ENCODE measurements at regions not wholly inside any gene's neighbourhood (a gene's known extent, or its start where the extent isn't known, plus 50 kb on each side); places are given as distances from the start of the nearest gene placed in this dataset.
A peak's percentile ranks its signal among the peaks of the same experiment; 100 is the strongest.
"Not testable (repeated sequence)": the region's sequence is repeated elsewhere in the genome, so short reads cannot be mapped to it uniquely, and the experiment has no call there.

DNA sequence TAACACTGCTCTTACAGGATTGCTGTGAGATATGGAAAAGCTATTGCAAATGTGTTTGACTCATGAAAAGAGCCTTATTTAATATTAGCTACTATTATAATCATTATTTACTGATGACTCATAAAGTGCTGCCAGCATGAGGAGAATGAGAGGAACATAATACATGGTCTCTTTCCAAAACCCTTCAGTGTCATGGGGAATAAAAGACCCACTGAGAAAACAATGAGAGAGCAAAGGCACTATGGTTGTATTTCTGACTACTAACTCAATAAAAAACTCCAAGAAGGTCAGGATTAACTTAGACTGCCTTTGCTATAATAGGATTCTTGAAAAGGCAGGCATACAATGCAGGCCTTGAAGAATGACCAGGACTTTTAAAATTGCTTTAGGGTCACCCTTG is 633.5 kb downstream of the DTWD2 start:
- DNase-seq (ENCODE audit: low read depth): no peak
- TF ChIP-seq, protein P1, sequence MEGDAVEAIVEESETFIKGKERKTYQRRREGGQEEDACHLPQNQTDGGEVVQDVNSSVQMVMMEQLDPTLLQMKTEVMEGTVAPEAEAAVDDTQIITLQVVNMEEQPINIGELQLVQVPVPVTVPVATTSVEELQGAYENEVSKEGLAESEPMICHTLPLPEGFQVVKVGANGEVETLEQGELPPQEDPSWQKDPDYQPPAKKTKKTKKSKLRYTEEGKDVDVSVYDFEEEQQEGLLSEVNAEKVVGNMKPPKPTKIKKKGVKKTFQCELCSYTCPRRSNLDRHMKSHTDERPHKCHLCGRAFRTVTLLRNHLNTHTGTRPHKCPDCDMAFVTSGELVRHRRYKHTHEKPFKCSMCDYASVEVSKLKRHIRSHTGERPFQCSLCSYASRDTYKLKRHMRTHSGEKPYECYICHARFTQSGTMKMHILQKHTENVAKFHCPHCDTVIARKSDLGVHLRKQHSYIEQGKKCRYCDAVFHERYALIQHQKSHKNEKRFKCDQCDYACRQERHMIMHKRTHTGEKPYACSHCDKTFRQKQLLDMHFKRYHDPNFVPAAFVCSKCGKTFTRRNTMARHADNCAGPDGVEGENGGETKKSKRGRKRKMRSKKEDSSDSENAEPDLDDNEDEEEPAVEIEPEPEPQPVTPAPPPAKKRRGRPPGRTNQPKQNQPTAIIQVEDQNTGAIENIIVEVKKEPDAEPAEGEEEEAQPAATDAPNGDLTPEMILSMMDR (IDR thresholded peaks at IDR 0.05; ENCODE audit: insufficient read depth, low read length, poor library complexity, severe bottlenecking): no peak
- H3K27me3 ChIP-seq (ENCODE audit: control insufficient read depth, insufficient read depth, low read length): no peaks in the 10 kb centered on the region
- H3K4me3 ChIP-seq (ENCODE audit: low read depth, low read length): no peak overlapping the region
- H3K36me3 ChIP-seq (ENCODE audit: control insufficient read depth, insufficient read depth, low read length): no peaks in the 10 kb centered on the region

DNA sequence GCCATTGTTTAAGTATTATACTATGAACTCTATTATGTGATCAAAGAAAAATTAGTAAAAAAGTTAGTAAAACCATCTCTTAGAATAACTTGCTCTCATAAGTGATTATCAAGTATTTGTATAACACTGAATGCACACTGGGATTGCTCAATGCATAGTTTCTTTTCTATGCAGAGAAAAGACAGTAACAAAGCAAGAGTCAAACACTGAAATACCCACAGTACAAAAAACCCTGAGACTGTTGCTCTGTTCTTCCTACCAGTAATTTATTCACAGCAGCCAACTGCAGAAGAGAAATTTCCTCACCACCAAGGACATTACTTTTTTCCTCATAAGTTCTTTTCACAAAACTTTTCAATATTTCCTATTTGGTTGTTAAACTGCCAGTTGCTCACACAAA is 634.4 kb downstream of the DTWD2 start:
- no peaks in the 10 kb centered on the region for H3K27me3 ChIP-seq (ENCODE audit: control insufficient read depth, insufficient read depth, low read length)
- no peaks in the 10 kb centered on the region for H3K36me3 ChIP-seq (ENCODE audit: control insufficient read depth, insufficient read depth, low read length)
- TF ChIP-seq, protein P1 (IDR thresholded peaks at IDR 0.05; ENCODE audit: insufficient read depth, low read length, poor library complexity, severe bottlenecking): no peak
- H3K4me3 ChIP-seq (ENCODE audit: low read depth, low read length): no peak overlapping the region
- no peak for DNase-seq (ENCODE audit: low read depth)

DNA sequence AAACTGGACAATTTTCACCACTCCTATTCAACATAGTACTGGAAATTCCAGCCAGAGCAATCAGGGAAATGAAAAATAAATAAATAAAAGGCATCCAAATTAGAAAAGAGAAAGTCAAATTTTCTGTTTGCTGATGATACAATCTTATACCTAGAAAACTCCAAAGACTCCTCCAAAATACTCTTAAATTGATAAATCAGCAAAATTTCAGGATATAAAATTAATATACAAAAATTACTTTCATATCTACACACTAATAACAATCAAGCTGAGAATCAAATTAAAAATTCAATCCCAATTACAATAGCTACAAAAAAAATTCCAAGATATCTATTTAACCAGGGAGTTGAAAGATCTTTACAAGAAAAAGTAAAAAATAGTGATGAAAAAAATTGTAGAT is 651.9 kb downstream of the DTWD2 start:
- Histone ChIP-seq H3K36me3 (ENCODE audit: control insufficient read depth, insufficient read depth, low read length) (no peaks in the 10 kb centered on the region), H3K4me3 (ENCODE audit: low read depth, low read length) (no peak overlapping the region), H3K27me3 (ENCODE audit: control insufficient read depth, insufficient read depth, low read length) (no peaks in the 10 kb centered on the region)
- DNase-seq (ENCODE audit: low read depth): no peak
- TF ChIP-seq, protein P1 (IDR thresholded peaks at IDR 0.05; ENCODE audit: insufficient read depth, low read length, poor library complexity, severe bottlenecking): no peak

DNA sequence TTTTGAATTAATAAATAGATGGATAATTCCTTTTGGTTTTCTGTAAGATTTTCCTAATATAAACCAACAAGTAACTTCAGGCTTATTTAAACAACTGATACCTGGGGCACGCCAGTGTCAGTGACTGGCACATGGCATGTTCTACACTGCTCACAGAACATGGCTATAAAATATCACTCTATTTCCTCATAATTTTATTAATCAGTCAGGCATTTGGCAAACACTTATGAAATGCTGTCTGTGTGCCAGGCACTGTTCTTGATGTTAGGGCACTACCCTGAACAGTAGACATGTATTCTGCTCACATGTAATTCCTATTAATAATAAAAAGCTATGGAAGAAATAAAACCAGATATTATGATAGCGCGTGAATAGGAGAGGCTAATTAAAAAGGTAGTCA is 661.0 kb downstream of the DTWD2 start:
- Histone ChIP-seq H3K27me3 (ENCODE audit: control insufficient read depth, insufficient read depth, low read length) (no peaks in the 10 kb centered on the region), H3K4me3 (ENCODE audit: low read depth, low read length) (no peak overlapping the region), H3K36me3 (ENCODE audit: control insufficient read depth, insufficient read depth, low read length) (no peaks in the 10 kb centered on the region)
- TF ChIP-seq, protein P1 (IDR thresholded peaks at IDR 0.05; ENCODE audit: insufficient read depth, low read length, poor library complexity, severe bottlenecking): no peak
- DNase-seq (ENCODE audit: low read depth): no peak

DNA sequence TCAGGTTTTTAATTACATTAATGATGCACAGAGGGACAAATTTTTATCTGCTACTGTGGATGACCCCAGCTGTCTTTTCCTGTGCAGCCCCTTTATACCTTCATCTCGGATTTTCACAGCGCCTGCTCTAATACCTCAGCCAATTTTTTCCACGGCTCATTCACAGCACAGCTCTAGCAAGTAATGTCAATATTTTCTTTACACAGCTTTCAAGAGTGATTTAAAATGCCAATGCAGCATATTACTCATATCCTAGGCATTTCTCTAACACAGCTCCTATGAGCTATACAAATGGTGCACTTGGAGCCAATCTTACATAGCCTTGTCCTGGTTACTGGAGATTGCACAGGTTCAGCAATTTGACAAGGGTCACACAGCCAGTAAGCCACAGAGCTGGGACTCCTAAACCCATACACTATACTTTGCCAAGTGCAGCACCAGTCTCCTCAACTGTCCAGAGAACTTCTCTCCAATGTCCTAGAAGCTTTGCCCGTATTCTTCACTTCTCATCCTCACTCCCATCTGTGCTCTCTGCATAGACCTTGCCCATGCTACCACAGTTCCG is 661.8 kb downstream of the DTWD2 start:
- no peaks in the 10 kb centered on the region for H3K27me3 ChIP-seq (ENCODE audit: control insufficient read depth, insufficient read depth, low read length)
- TF ChIP-seq, protein P1 (IDR thresholded peaks at IDR 0.05; ENCODE audit: insufficient read depth, low read length, poor library complexity, severe bottlenecking): no peak
- H3K36me3 ChIP-seq (ENCODE audit: control insufficient read depth, insufficient read depth, low read length): no peaks in the 10 kb centered on the region
- peak; percentile 61 for DNase-seq (ENCODE audit: low read depth)
- H3K4me3 ChIP-seq (ENCODE audit: low read depth, low read length): no peak overlapping the region

DNA sequence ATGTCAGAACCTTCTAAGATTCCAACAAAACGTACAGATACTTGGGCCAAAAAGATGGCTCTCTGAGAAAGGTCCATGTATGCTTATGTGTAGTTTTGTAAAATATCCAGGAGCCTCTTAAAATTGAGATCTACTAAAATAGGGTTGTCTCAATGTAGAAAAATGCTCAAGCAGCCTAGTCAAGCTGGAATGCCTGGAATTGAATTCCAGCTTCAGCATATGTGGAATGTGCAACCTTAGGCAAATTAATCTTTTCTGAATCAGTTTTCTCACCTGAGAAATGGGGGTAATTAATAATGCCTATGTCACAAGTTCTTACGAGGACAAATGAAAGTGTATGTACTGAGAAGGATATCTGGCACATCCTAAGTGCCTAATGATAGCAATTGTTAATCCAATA is 662.4 kb downstream of the DTWD2 start:
- Histone ChIP-seq H3K4me3 (ENCODE audit: low read depth, low read length) (no peak overlapping the region), H3K36me3 (ENCODE audit: control insufficient read depth, insufficient read depth, low read length) (no peaks in the 10 kb centered on the region), H3K27me3 (ENCODE audit: control insufficient read depth, insufficient read depth, low read length) (no peaks in the 10 kb centered on the region)
- TF ChIP-seq, protein P1 (IDR thresholded peaks at IDR 0.05; ENCODE audit: insufficient read depth, low read length, poor library complexity, severe bottlenecking): no peak
- no peak for DNase-seq (ENCODE audit: low read depth)

DNA sequence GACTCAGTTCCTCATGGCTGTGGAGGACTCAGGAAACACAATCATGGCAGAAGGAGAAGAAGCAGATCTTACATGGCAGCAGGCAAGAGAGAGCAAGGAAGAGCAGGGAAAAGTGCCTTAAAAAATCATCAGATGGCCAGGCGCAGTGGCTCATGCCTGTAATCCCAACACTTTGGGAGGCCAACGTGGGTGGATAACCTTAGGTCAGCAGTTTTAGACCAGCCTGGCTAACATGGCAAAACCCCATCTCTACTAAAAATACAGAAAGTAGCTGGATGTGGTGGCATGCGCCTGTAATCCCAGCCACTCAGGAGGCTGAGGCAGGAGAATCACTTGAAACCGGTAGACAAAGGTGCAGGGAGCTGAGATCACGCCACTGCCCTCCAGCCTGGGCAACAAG is 664.6 kb downstream of the DTWD2 start:
- not testable (repeated sequence) for H3K4me3 ChIP-seq (ENCODE audit: low read depth, low read length); DNase-seq (ENCODE audit: low read depth); H3K36me3 ChIP-seq (ENCODE audit: control insufficient read depth, insufficient read depth, low read length); H3K27me3 ChIP-seq (ENCODE audit: control insufficient read depth, insufficient read depth, low read length)

Measured in kidney epithelial cell (primary cell).